ENCODE measurements at regions not wholly inside any gene's neighbourhood (a gene's known extent, or its start where the extent isn't known, plus 50 kb on each side); places are given as distances from the start of the nearest gene placed in this dataset.

- no peak for TF ChIP-seq CTCF (IDR thresholded peaks at IDR 0.05)
- TF ChIP-seq POLR2AphosphoS5 (IDR thresholded peaks at IDR 0.05), result no peak
Observed at GRCh38 chrX:125151146-125151545, 168.5 kb upstream of the TEX13C start.
